Gastrocnemius medialis (tissue), 4 donors: ENCODE measurements at regions not wholly inside any gene's neighbourhood (a gene's known extent, or its start where the extent isn't known, plus 50 kb on each side); places are given as distances from the start of the nearest gene placed in this dataset.

Source experiments
- ATAC-seq, 2 donors: fragments of 150-250 bp; one replicate each; pipeline ENCODE4 v1.9.1; 2016
- DNase-seq, 2 donors: peaks; one replicate each; pipeline ENCODE4 v3.0.0-alpha.2; 2019
- H3K27ac ChIP-seq, 4 donors: fragments of 200-600 bp; sonication (generic); 1 replicate in 1 of 4; 2 replicates in 3 of 4; pipeline ENCODE4 v1.5.1; 2016 to 2018; ENCODE audit warnings: mild to moderate bottlenecking in 2 of 4, moderate library complexity in 1 of 4
- H3K27me3 ChIP-seq, 3 donors: fragments of 200-600 bp; sonication (generic) in 2 of 3; 1 replicate in 1 of 3; 2 replicates in 2 of 3; pipeline versions ENCODE4 v1.5.1 to v1.6.0; 2016 to 2019; ENCODE audit warnings: mild to moderate bottlenecking in 1 of 3, moderate library complexity in 1 of 3
- H3K36me3 ChIP-seq, 2 donors: fragments of 200-600 bp; sonication (generic) in 1 of 2; one replicate each; pipeline ENCODE4 v1.5.1; 2017 to 2018
- H3K4me1 ChIP-seq, 2 donors: fragments of 200-600 bp; sonication (generic) in 1 of 2; one replicate each; pipeline ENCODE4 v1.5.1; 2016 to 2017; ENCODE audit warnings: mild to moderate bottlenecking in 2 of 2
- H3K4me3 ChIP-seq, 4 donors: fragments of 200-600 bp; sonication (generic) in 3 of 4; 1 replicate in 1 of 4; 2 replicates in 3 of 4; pipeline ENCODE4 v1.5.1; 2016 to 2019; ENCODE audit warnings: mild to moderate bottlenecking in 2 of 4
- H3K9me3 ChIP-seq, 3 donors: fragments of 200-600 bp; sonication (generic) in 2 of 3; 1 replicate in 1 of 3; 2 replicates in 2 of 3; pipeline ENCODE4 v1.5.1; 2016 to 2019
- CTCF ChIP-seq, 5 experiments: fragments of 450-650 bp in 3 of 5; fragments of 200-600 bp in 2 of 5; sonication (generic) in 2 of 5; IDR thresholded peaks in 4 of 5; conservative IDR thresholded peaks in 1 of 5; 1 replicate in 4 of 5; 2 replicates in 1 of 5; pipeline ENCODE4 v1.5.1; 2016 to 2019; ENCODE audit warnings: antibody characterized with exemption in 5 of 5, mild to moderate bottlenecking in 3 of 5, moderate library complexity in 3 of 5
- POLR2A ChIP-seq, 2 donors: fragments of 450-650 bp; IDR thresholded peaks; one replicate each; pipeline ENCODE4 v1.6.1; 2017; ENCODE audit warnings: antibody characterized with exemption in 2 of 2, mild to moderate bottlenecking in 2 of 2, moderate library complexity in 2 of 2
- in situ Hi-C, 4 donors: fragments of 200-750 bp; cut with MboI; loops; one replicate each; pipeline versions ENCODE4 v1.15.0 to v1.8.0; 2017; ENCODE audit warnings: low sequenced_read_pairs in 4 of 4
- intact Hi-C: fragments of 100-400 bp; cut with DNase I; formaldehyde crosslinking; loops from one replicate; pipeline ENCODE4 v1.15.1; 2023; ENCODE audit warnings: low total_unique reads

GRCh38 chr10:31623466-31623865 lies 304.4 kb downstream of the ZEB1 start:
- intact Hi-C loops (loop anchor here (1.0 to 5.0 kb wide), 5 partner anchors 20 to 184 kb away; no protein-coding TSS in a partner anchor), in situ Hi-C loops (no loop called here)
- DNase-seq: peak in 1 of 2 donors; percentile 59
- ATAC-seq: peak; percentile 75 to 87
- H3K36me3 ChIP-seq: no peaks in the 10 kb centered on the region
- TF ChIP-seq CTCF (IDR thresholded peaks at IDR 0.05 in 4 of 5, conservative IDR thresholded peaks at IDR 0.05 in 1 of 5) (no peak), POLR2A (IDR thresholded peaks at IDR 0.05) (peak in 1 of 2 donors; percentile 22)
- peak overlapping the region; percentile 22 to 58 (median 30) for H3K27ac ChIP-seq
- H3K27me3 ChIP-seq: no peaks in the 10 kb centered on the region
- H3K4me3 ChIP-seq: no peak overlapping the region
- peaks cover 0 to 2% (median 0%) of the 10 kb centered on the region in 3 donors for H3K9me3 ChIP-seq
- peaks cover 30% of the 10 kb centered on the region in 2 donors for H3K4me1 ChIP-seq

- Histone ChIP-seq H3K9me3 (peaks cover 0 to 2% (median 0%) of the 10 kb centered on the region in 3 donors), H3K36me3 (no peaks in the 10 kb centered on the region), H3K4me1 (peaks cover 30 to 35% of the 10 kb centered on the region in 2 donors), H3K4me3 (no peak overlapping the region), H3K27me3 (no peaks in the 10 kb centered on the region), H3K27ac (peak overlapping the region; percentile 28 to 58 (median 42))
- TF ChIP-seq POLR2A (IDR thresholded peaks at IDR 0.05): no peak
- peak in 2 of 5 experiments; percentile 15 to 22 for TF ChIP-seq CTCF (IDR thresholded peaks at IDR 0.05 in 4 of 5, conservative IDR thresholded peaks at IDR 0.05 in 1 of 5)
- intact Hi-C loops (loop anchor here (1.0 to 5.0 kb wide), 5 partner anchors 20 to 184 kb away; no protein-coding TSS in a partner anchor), in situ Hi-C loops (no loop called here)
- ATAC-seq (peak; percentile 34 to 60), DNase-seq (no peak)
Measured at GRCh38 chr10:31622978-31623377, 304.0 kb downstream of the ZEB1 start.

GRCh38 chr10:31621733-31622132 lies 302.7 kb downstream of the ZEB1 start:
- no peak overlapping the region for H3K4me3 ChIP-seq
- intact Hi-C loops: loop anchor here (5.0 kb wide), 3 partner anchors 56 to 186 kb away; no protein-coding TSS in a partner anchor
- no peaks in the 10 kb centered on the region for H3K36me3 ChIP-seq
- peaks cover 30 to 35% of the 10 kb centered on the region in 2 donors for H3K4me1 ChIP-seq
- TF ChIP-seq POLR2A (IDR thresholded peaks at IDR 0.05) (no peak), CTCF (IDR thresholded peaks at IDR 0.05 in 4 of 5, conservative IDR thresholded peaks at IDR 0.05 in 1 of 5) (no peak)
- in situ Hi-C loops: no loop called here
- no peak for DNase-seq
- H3K9me3 ChIP-seq: peaks cover 0 to 2% (median 0%) of the 10 kb centered on the region in 3 donors
- no peak overlapping the region for H3K27ac ChIP-seq
- H3K27me3 ChIP-seq: no peaks in the 10 kb centered on the region
- ATAC-seq: no peak

GRCh38 chr10:31620226-31621151 lies 301.5 kb downstream of the ZEB1 start:
- intact Hi-C loops: loop anchor here (5.0 kb wide), 3 partner anchors 57 to 187 kb away; no protein-coding TSS in a partner anchor
- peak overlapping the region; percentile 42 to 69 (median 59) for H3K27ac ChIP-seq
- H3K4me1 ChIP-seq: peaks cover 30 to 35% of the 10 kb centered on the region in 2 donors
- peaks cover 0 to 2% (median 0%) of the 10 kb centered on the region in 3 donors for H3K9me3 ChIP-seq
- peak; percentile 31 to 49 for ATAC-seq
- no peaks in the 10 kb centered on the region for H3K36me3 ChIP-seq
- no peak overlapping the region for H3K4me3 ChIP-seq
- H3K27me3 ChIP-seq: no peaks in the 10 kb centered on the region
- DNase-seq: peak; percentile 59 to 80
- TF ChIP-seq CTCF (IDR thresholded peaks at IDR 0.05 in 4 of 5, conservative IDR thresholded peaks at IDR 0.05 in 1 of 5) (peak; percentile 22 to 45 (median 35)), POLR2A (IDR thresholded peaks at IDR 0.05) (no peak)
- in situ Hi-C loops: no loop called here
